ENCODE measurements at regions not wholly inside any gene's neighbourhood (a gene's known extent, or its start where the extent isn't known, plus 50 kb on each side); places are given as distances from the start of the nearest gene placed in this dataset.

DNA sequence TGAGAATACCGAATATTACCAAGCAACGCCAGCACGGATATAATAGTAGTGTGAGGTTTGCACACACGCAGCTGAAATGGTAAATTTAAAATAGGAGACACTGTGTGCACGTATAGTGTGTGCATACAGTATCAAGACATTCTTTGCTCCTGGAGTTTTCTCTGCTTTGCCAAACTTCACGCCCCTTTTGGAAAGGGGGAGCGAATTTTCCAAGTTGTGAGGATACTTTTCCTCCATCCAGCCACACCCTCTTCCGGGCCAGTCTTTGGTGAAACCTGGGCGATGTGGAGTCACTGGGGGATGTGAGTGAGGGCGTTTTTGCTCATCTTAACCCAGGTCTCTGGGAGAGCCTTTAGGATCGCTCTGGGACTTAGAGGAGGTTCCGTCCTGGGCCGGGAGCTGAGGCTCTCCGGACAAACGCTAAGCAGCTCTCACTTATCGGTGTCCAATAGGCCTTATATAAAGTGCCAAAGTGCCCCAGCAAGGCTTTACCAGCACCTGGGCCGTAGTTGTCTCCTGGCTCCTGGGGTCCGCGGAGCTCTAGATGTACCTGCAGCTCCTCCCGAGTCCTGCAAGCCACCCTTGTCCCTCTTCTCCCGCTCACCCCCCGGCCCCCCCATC is 160.0 kb upstream of the MKI67 start:
- DNase-seq, result no peak

DNA sequence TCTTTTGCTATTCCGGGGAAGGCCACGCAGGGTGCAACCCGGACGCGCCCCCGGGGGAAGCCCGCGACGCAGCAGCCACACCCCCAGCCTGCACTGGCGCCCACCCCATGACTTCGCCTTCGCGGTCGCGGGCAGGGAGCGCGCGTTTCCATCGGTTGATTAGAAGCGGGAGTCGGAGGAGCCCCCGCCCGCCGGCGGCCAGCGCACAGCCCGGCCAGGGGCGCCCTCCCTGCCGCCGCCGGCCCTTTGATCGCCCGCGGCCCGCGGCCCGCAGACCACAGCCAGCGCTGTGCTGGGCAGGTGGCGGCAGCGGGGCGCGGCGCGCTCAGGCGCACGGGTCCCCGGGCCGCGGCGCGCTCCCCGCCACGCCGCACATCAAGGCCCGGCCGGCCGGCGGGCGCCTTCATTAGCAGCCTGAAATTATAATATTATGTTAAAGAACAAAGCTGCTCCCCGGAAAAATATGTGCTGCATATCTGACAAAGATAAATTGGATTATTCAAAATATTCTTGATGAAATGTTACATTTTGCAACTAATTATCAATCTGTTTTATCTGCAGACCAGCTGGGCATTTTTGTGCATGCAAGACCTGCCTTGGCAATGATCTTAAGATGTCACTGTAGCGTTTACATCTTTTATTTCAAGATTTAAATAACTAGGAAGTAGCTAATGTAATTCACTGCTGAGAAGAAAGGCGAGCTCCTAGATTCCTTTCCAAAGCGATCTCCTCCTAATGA is 160.7 kb upstream of the MKI67 start:
- no peak for DNase-seq

DNA sequence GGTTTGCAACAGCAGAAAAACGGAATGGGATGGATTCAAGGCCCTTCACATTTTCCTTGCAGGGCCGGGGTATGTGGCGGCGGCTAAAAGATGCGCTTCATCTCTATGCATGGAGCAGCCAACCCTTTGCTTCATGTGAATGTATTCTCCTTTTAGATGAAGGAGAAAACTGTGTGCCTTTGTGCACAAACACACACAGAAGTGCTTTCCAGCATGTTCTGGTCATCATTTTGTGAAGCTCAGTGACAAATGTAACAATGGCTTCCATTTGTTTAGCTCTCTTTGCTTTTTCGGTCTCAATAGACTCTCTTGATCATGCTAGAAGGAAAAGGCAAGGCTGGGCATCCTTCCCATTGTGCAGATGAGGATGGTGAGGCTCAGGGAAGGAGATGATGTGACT is 161.7 kb upstream of the MKI67 start:
- no peak for DNase-seq

DNA sequence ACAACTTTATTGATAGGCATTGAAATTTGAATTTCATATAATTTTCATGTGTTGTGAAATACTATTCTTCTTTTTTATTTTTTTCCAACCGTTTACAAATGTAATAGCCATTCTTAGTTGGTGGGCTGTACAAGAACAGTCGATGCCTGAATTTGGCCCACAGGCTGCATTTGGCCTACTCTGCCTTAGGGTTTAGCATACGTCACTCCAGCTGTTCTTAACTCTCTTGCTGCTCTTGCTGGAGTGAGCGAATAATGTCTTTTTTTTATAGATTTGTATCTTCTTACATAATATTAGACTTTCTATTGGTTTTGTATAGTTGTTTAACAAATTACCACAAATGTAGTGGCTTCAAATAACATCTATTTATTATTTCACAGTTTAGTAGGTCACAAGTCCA is 163.4 kb upstream of the MKI67 start:
- DNase-seq, result no peak

DNA sequence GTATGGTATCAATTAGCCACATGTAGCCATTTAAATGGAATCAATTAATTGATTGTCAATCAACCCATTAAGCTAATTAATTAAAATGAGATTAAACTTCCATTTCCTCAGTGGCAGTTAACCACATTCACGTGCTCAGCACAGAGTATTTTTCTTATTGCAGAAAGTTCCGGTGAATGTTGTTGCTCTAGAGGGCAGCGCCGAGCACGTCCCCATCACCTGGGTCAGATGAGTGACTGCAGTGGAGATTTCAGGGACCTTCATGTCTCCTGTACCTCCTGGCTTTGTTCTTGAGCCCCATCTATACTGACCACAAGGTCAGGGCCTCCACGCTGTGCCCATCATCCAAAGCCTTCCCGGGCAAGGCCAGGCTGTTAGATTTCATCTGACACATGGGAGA is 168.8 kb upstream of the MKI67 start:
- DNase-seq, result no peak

DNA sequence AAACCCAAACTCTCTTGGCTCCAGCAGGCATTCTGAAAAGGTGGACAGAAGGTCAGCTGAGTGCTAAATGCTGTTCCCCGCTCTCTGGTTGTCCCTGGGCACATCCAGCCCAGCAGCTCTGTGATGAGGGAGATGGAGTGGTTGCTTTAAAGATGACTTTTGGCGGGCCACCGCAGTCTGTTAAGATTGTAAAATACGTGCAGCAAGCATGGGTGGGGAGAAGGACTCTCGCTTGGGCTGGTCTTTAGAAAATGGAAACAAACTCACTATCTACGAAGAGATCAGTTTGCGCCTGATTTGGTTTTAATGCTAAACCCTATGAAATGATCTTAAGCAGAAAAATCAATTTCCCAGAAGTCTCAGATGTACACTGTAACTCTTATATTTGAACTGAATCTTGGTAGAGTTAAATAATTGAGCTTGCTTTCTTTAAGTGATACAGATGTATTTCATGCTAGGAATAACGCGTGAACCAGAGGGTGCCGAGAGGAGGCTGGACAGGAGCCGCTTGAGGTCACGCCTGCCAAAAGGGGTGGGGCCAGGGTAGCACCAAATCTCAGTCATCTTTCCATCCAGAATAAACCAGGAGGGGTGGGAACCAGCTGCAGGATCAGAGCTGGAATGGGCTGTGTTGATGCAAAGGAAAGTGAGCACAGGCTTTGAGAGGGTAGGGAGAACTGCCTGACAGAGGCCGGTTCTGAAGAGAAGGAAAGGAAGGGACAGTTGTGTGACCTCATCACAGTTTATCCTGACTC is 170.2 kb upstream of the MKI67 start:
- no peak for DNase-seq

DNA sequence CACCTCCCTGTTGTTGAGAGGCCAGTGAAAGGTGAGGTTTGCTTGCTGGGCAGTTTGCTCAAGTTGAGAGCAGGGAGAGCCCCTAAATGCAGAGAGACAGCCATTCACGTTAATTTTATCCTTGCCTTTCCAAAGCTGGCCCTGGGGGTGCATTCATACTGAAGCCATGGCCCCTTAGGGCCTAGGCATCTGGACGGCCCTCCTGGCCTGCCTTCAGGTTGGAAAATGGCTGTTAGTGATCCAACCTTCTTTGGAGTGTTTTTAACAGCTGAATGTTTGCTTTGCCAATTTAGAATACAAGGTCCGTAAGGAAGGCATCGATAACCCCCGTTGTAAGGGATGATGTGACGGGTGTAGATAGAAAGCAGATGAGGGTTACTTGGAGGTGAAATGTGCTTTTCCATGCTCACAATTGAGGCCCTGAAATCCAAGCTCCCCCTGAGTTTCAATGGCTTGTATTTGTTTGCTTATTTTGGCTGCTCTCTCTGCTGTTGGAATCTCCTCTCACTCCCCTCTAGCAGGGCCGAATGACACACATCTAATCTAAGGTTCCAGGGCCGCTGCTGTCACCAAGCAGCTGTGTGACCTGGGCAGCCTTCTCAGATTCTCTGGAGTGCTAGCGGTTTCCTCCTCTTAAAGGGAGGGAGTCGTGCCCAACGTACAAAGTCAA is 171.6 kb upstream of the MKI67 start:
- no peak for DNase-seq

DNA sequence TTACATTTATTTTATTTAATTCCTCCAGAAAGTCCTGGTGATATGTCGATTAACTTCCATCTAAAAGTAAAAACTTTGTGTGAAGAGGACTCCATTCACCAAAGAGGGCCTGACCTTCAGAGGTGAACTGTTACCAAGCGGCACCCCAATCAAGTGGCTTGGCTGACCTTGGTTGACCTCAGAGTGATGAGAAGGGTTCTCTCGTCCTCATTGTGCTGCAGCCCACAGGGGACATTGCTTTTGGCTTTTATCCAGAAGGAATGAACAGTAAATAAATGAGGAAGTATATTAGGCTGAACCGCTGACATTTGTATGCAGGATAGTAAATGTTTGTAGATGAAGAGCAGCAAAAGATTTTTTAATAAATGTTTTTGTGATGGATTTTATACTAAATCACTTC is 172.4 kb upstream of the MKI67 start:
- no peak for DNase-seq

DNA sequence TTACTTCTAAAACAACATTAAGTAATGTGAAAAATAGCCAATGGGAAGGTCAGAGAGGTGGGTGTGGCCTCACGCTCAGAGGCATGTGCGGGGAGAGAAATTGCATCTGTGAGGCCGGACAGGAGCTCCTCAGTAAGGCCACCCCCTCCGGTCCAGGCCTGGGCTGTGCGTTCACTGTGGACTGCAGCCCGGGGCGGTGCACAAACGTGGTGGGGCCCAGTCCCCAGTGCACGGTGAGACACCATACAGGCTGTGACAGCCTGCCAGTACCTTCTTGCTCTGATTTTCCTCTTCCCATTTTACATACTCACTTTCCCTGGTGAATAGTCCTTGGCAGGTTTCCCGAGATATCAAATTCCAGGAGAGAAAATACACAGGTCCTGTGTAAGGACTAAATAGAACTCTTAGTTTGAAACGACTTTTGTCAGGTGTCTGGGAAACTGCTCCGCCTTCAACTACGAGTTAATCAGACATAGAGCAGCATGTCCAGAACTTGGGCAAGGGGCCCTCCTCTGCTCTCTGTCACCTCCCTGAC is 174.1 kb upstream of the MKI67 start:
- no peak for DNase-seq

DNA sequence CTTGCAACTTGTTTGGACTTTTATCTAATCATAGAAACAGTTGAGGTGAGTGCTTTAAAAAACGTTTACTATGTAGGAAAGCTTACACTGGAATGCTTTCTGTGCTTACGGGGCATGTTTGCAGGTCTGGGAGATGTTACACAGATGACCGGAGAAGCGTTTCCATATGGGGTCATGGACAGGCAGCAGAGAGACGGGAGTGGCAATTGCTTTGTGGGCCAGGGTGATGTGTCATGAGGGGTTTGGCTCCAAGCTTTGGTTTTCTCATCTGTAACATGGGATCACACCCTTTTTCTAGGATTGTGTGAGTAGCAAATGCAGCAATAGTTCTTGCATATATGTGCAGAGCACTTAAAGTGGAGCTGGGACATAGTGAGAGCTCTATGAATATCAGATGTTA is 174.8 kb upstream of the MKI67 start:
- DNase-seq, result no peak

DNA sequence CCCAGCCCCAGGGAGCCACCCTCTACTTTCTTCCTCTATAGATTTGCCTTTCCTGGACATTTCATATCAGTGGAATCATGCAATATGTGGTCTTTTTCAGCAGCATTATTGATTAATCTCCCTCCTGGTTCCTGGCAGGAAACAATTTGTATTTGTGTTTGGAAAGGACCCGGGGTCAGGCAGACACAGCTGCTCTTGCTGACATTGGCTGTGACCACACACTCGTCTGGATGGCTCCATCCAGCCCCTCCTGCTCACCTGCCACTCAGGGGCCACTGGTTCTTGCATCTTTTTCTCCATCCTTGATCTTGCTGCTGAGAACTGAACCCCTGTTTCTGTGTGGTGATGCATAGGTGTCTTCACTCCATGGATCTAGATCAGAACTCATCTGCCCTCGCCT is 176.6 kb upstream of the MKI67 start:
- no peak for DNase-seq

DNA sequence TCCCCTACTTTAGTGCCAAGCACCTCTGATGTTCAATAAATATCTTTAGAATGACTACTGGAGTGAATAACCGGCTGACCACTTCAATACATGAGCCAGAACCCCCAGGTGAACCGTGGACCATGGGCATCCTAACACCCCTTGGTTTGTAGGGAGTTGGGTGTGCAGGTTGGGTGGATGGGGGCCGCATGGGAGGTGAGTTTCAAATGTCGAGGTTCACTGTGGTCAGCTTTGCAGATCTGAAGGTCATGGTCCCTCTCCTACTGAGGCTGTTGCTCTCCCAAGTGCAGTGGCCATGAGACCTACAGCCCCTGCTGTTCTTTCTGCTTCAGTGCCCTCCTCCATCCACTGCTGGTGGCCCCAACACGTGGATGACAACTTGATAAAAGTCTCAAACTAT is 178.0 kb upstream of the MKI67 start:
- DNase-seq, result no peak

DNA sequence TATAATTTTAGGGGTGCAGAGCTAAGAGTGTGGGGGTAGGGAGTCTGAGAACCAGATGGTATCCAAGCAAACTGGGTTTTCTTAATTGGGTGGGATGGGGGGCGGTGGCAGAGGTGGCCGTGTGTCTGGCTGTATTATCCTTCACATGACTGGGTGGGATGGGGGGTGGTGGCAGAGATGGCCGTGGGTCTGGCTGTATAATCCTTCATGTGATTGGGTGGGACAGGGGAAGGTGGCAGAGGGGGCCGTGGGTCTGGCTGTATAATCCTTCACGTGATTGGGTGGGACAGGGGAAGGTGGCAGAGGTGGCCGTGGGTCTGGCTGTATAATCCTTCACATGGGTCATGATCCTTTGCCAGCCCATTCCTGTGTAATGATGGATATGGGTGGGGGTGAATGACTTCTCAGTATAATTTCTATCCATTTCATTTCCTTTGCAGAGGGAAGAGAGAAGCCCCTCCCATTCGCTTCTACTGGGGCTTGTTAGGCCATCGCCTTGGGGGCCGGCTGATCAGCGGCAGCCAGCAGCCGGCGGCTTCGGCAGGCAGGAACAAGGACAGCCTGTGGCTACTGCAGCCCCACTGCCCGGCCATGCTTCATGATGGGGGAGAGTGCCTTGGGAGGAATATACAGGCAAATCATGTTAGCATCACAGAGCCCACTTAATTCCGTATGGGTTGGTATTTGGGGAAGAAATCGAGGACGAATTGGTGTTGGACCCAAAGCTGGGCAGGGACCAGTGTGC is 179.6 kb upstream of the MKI67 start:
- DNase-seq, result no peak

DNA sequence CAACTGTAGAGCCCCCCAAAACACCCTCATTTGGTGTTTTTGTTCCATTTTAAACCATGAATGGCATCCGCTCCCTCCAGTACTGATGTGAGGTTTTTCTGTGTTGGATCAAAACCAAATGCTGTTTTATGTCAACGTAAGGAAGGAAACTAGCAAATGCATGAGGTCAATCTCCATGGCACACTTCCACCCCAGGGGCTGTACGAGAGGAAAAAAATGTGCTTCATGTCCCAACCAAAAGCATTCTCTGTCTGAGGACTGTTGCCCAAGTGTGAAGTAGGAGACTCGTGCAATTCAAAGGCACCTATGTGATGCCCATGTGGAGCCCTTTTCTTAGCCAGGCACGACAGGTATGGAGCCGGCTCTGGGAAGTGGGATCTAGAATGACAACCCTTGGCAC is 180.3 kb upstream of the MKI67 start:
- DNase-seq, result no peak

DNA sequence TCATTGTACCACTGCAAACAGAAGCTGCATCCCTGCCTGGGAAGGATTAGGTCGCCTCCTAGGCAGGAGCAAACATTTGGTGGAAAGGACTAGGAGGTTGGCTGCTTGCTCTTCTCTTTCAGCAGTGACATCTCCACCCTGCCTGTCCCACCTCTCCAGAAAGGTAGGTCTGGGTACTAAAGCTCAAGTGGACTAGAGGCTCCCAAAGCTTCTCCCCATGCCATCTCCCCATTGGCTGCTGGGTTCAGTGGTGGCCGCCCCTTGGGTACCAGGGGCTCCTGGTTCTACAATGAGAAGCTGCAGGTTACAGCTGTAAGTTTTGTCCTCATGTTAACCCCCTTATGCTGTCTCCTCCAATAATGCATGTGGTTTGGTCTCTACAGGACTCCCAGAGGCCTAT is 180.7 kb upstream of the MKI67 start:
- DNase-seq, result no peak

DNA sequence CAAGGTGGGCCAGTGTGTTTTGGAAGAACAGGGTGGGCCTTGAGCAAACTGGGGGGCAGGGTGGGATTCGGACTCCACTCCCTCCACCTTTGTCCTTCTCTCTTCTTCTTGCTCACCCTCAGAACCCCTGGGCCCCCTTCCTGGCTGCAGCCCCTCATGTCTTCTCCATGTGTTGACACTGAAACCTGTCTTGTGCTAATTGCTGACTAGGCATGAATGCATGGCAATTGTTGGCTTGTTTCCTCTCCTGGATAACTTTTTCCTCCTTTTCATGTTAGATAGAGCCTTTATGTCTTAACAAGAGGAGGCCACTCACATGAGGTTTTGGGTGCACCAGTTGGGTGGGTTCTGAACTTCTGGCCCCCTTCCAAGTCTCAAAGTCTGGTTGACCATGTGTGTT is 181.6 kb upstream of the MKI67 start:
- no peak for DNase-seq

DNA sequence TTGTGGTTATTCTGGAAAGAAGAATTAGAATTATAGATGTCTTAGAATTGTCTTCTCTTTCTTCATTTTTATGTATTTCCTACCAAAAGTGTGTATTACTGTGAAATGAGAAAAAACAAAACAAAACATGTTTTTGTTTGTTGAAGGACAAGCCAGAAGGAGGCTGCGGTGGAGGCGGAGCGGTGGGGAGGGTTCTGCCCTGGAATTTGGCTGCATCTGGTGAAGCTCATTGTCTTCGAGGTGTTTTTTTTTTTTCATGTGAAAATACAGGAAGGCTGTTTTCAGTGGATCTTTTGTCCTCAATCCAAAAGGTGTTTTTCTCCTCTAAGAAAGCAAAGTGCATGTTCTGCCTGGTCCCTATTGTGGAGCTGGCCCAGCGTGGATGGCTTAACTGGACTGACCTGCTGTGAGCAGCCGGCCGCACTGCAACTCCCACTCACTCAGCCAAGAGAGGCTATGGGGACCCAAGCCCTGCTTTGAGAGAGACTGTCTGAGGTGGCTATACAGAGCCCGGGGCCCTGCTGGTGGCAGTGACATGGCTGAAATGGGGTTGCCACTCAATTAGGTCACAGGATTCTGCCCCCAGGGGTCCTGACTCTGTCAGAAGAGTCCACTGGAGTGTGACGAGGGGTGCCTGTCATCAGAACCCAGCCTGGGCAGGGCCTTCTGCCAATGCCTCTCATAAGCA is 184.9 kb upstream of the MKI67 start:
- no peak for DNase-seq

DNA sequence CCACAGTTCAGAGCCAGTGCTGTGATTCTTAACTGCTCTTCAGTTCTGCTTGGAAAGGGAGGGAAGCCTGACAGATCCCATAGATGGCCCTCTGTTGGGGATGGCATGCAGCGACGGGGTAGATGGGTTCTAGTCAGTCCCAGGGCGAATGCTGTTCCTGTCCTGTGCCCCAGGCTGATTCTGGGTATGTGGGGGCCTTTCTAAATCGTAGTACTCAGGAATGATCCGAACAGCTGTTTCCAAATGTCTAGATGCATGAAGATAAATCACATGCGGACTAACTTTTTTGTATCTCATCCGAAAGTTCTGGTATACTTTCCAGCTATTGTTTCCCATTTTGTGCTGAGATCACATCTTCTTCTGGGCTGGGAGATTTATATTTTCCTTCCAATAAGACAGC is 186.0 kb upstream of the MKI67 start:
- no peak for DNase-seq

DNA sequence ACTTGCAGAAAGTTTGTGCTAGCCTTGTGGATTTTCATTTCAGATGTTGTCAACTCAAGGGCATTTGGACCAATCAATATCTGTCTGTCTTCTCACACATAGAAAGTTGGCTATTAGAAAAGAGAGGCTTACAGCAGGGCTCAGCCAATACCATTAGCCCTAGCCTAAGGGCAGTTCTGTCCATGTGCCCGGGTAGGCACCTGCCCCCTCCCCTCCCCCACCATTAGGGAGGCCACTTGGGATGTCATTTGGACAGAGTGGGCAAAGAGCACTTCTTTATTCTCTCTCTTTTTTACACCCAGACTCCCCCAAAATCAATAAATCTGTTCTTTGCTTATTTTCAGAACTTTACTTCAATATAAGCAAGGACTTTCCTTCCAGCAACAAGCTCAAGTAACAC is 188.5 kb upstream of the MKI67 start:
- no peak for DNase-seq

DNA sequence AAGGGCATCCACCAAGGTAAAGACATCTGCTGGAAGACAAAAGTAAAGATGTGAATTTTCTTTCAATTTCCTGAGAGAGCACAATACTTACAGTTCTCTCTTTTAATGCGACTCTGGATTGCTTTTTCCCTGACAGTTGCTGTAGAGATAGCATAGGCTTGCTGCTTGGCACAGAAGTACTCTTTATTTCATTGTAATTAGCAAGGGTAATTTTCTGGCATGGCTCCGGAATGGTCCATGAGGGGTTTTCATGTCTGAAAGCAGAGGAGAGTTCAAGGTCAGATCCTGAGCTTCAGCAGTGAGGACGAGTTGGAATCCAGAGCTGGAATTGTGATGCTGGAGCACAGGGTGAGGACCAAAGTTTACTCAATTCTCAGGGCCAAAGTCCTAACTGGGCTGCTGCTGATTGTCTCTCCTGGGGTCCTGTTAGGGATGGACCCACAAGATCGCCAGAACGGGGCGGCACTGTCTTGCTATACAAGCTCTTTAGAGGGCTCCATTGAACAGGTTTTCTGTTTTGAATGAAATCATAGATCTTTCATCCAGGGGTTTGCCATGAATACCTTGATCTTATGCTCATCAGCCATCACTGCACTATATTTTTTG is 190.0 kb upstream of the MKI67 start:
- DNase-seq, result no peak

DNA sequence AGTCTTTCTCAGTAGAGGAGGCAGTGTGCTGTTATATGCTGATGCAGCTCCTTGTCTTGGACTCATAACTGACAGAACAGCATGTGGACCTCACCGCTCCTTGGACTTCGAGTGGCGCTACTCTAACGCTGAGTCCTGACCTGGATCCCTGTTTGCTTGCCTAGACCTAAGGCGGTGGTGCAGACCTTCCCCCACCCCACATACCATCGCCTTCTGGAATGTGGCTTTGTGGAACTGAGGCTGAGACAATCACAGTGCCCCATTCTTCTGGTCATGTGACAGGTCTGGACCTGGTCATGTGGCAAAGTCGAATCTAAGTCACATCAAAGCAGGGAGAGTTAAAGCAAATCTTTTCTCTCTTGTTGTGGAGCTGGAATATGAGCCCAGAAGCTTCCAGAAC is 190.7 kb upstream of the MKI67 start:
- DNase-seq, result no peak

Measured in occipital lobe (tissue), 1 donor.